SU-DHL-6 (cell line): ENCODE measurements at regions not wholly inside any gene's neighbourhood (a gene's known extent, or its start where the extent isn't known, plus 50 kb on each side); places are given as distances from the start of the nearest gene placed in this dataset.

Source experiments
- H2AFZ ChIP-seq: fragments of 200-600 bp; sonication (generic); 2 replicates; pipeline ENCODE4 v1.6.1; 2014; ENCODE audit warnings: low read depth, mild to moderate bottlenecking, moderate library complexity, mixed read lengths, antibody characterized with exemption, low read length; ENCODE audit not compliant: severe bottlenecking
- H3F3A ChIP-seq: fragments of 200-600 bp; shearing (Covaris generic); 2 replicates; pipeline ENCODE4 v1.6.0; 2016; ENCODE audit warnings: antibody characterized with exemption, mild to moderate bottlenecking; ENCODE audit not compliant: insufficient read depth
- H3K27ac ChIP-seq: fragments of 200-600 bp; sonication (generic); 2 replicates; pipeline ENCODE4 v1.5.1; 2016; ENCODE audit warnings: low read depth, mild to moderate bottlenecking, low read length, moderate library complexity, mixed read lengths
- H3K27me3 ChIP-seq: fragments of 200-600 bp; sonication (generic), shearing (Covaris generic); 2 replicates; pipeline ENCODE4 v1.6.0; 2014; ENCODE audit warnings: mild to moderate bottlenecking, low read length
- H3K36me3 ChIP-seq: fragments of 200-600 bp; sonication (generic); 2 replicates; pipeline ENCODE4 v1.6.1; 2014; ENCODE audit warnings: mild to moderate bottlenecking, low read length, mixed read lengths
- H3K4me2 ChIP-seq: fragments of 300-600, 200-600 bp; shearing (Covaris generic), sonication (generic); 2 replicates; pipeline ENCODE4 v1.6.0; 2014; ENCODE audit warnings: low read length, low read depth, mild to moderate bottlenecking; ENCODE audit not compliant: poor library complexity, severe bottlenecking
- H3K4me3 ChIP-seq: fragments of 200-600 bp; sonication (generic); 2 replicates; pipeline ENCODE4 v1.5.1; 2014; ENCODE audit warnings: antibody characterized with exemption, low read length, mild to moderate bottlenecking, mixed read lengths; ENCODE audit not compliant: insufficient read depth, poor library complexity, severe bottlenecking
- H3K79me2 ChIP-seq: fragments of 200-600 bp; sonication (generic); 2 replicates; pipeline ENCODE4 v1.6.1; 2014; ENCODE audit warnings: mild to moderate bottlenecking, low read length, moderate library complexity; ENCODE audit not compliant: insufficient read depth
- H3K9ac ChIP-seq: fragments of 200-600 bp; sonication (generic); 2 replicates; pipeline ENCODE4 v1.7.0; 2014; ENCODE audit warnings: mild to moderate bottlenecking, low read length
- H3K9me2 ChIP-seq: fragments of 200-600 bp; sonication (generic); replicated peaks from 2 replicates; pipeline ENCODE4 v1.6.1; 2014; ENCODE audit warnings: low read length; ENCODE audit not compliant: insufficient read depth
- H3K9me3 ChIP-seq: fragments of 200-600 bp; sonication (generic); 2 replicates; pipeline ENCODE4 v1.6.1; 2014; ENCODE audit warnings: low read length, mixed read lengths; ENCODE audit not compliant: insufficient read depth
- H4K20me1 ChIP-seq: fragments of 200-600 bp; sonication (generic); 2 replicates; pipeline ENCODE4 v1.6.1; 2014; ENCODE audit warnings: low read depth, mild to moderate bottlenecking, antibody characterized with exemption, low read length, moderate library complexity, mixed read lengths
- CTCF ChIP-seq: fragments of 200-600 bp; sonication (generic); IDR thresholded peaks from one replicate; pipeline ENCODE4 v1.5.1; 2017; ENCODE audit warnings: antibody characterized with exemption, mild to moderate bottlenecking, low read length, moderate library complexity; ENCODE audit not compliant: insufficient read depth, poor library complexity, severe bottlenecking
- EZH2phosphoT487 ChIP-seq: fragments of 200-600 bp; sonication (generic), shearing (Covaris generic); conservative IDR thresholded peaks from 2 replicates; pipeline ENCODE4 v1.6.1; 2018; ENCODE audit warnings: mild to moderate bottlenecking, antibody characterized with exemption, low read length, moderate library complexity, mixed read lengths

GRCh38 chr6:119760046-119760445 lies 410.5 kb upstream of the MAN1A1 start:
- Histone ChIP-seq H3K4me2 (no peak overlapping the region), H3F3A (no peaks in the 10 kb centered on the region), H3K9me3 (no peaks in the 10 kb centered on the region), H3K9me2 (no peaks in the 10 kb centered on the region), H2AFZ (no peak overlapping the region), H3K36me3 (no peaks in the 10 kb centered on the region), H3K27me3 (no peaks in the 10 kb centered on the region), H3K79me2 (no peaks in the 10 kb centered on the region), H3K9ac (no peak overlapping the region), H3K4me3 (no peak overlapping the region), H4K20me1 (no peaks in the 10 kb centered on the region), H3K27ac (no peak overlapping the region)
- no peak for TF ChIP-seq CTCF
- no peak for TF ChIP-seq EZH2phosphoT487

- Histone ChIP-seq H3K36me3 (no peaks in the 10 kb centered on the region), H4K20me1 (no peaks in the 10 kb centered on the region), H3K27ac (no peak overlapping the region), H3F3A (no peaks in the 10 kb centered on the region), H3K4me3 (no peak overlapping the region), H3K4me2 (no peak overlapping the region), H3K9me2 (no peaks in the 10 kb centered on the region), H3K9ac (no peak overlapping the region), H2AFZ (no peak overlapping the region), H3K79me2 (no peaks in the 10 kb centered on the region), H3K27me3 (no peaks in the 10 kb centered on the region), H3K9me3 (no peaks in the 10 kb centered on the region)
- no peak for TF ChIP-seq CTCF
- TF ChIP-seq EZH2phosphoT487 = no peak
Measured at GRCh38 chr6:119758385-119758784, 408.8 kb upstream of the MAN1A1 start.

GRCh38 chr6:119757467-119757866 lies 407.9 kb upstream of the MAN1A1 start:
- H3K9me2 ChIP-seq = no peaks in the 10 kb centered on the region
- no peak overlapping the region for H3K4me2 ChIP-seq
- H3F3A ChIP-seq = no peaks in the 10 kb centered on the region
- no peaks in the 10 kb centered on the region for H3K9me3 ChIP-seq
- H3K27ac ChIP-seq = no peak overlapping the region
- H3K79me2 ChIP-seq = no peaks in the 10 kb centered on the region
- no peak for TF ChIP-seq CTCF
- TF ChIP-seq EZH2phosphoT487 = no peak
- H4K20me1 ChIP-seq = no peaks in the 10 kb centered on the region
- no peaks in the 10 kb centered on the region for H3K36me3 ChIP-seq
- no peak overlapping the region for H3K4me3 ChIP-seq
- H2AFZ ChIP-seq = no peak overlapping the region
- H3K9ac ChIP-seq = no peak overlapping the region
- no peaks in the 10 kb centered on the region for H3K27me3 ChIP-seq
